Mesenchymal stem cell (in vitro differentiated cells and primary cell): ENCODE measurements at regions not wholly inside any gene's neighbourhood (a gene's known extent, or its start where the extent isn't known, plus 50 kb on each side); places are given as distances from the start of the nearest gene placed in this dataset.

ENCODE experiments used
- DNase-seq: peaks from one replicate; pipeline ENCODE4 v3.0.0-alpha.2; 2013
- H2AFZ ChIP-seq: one replicate; pipeline ENCODE4 v1.6.1; 2013; ENCODE audit warnings: low read depth, mild to moderate bottlenecking, control low read depth, inconsistent platforms, low read length, moderate library complexity
- H2AK5ac ChIP-seq: 2 replicates; pipeline ENCODE4 v1.6.1; 2013; ENCODE audit warnings: low read length, moderate library complexity, mild to moderate bottlenecking, inconsistent platforms; ENCODE audit not compliant: severe bottlenecking
- H2BK120ac ChIP-seq: one replicate; pipeline ENCODE4 v1.6.1; 2013; ENCODE audit warnings: low read depth, mild to moderate bottlenecking, inconsistent platforms, low read length, moderate library complexity
- H2BK12ac ChIP-seq, 2 experiments: one replicate each; pipeline ENCODE4 v1.6.1; 2013; ENCODE audit warnings: inconsistent platforms in 2 of 2, low read length in 2 of 2, mild to moderate bottlenecking in 2 of 2, moderate library complexity in 2 of 2, control low read depth in 1 of 2
- H2BK15ac ChIP-seq: one replicate; pipeline ENCODE4 v1.6.1; 2013; ENCODE audit warnings: mild to moderate bottlenecking, low read depth, inconsistent platforms; ENCODE audit not compliant: poor library complexity, severe bottlenecking
- H2BK5ac ChIP-seq: 2 replicates; pipeline ENCODE4 v1.6.1; 2013; ENCODE audit warnings: low read depth, mild to moderate bottlenecking, low read length, control low read depth, inconsistent platforms; ENCODE audit not compliant: poor library complexity, severe bottlenecking
- H3K14ac ChIP-seq, 2 experiments: one replicate each; pipeline ENCODE4 v1.6.1; 2013; ENCODE audit warnings: inconsistent platforms in 2 of 2, low read length in 2 of 2, control low read depth in 1 of 2, mild to moderate bottlenecking in 1 of 2, moderate library complexity in 1 of 2
- H3K18ac ChIP-seq, 2 experiments: one replicate each; pipeline ENCODE4 v1.6.1; 2013; ENCODE audit warnings: inconsistent platforms in 2 of 2, low read length in 2 of 2, control low read depth in 1 of 2, low read depth in 1 of 2, mild to moderate bottlenecking in 1 of 2
- H3K23ac ChIP-seq, 2 experiments: one replicate each; pipeline ENCODE4 v1.6.1; 2013; ENCODE audit warnings: inconsistent platforms in 2 of 2, low read length in 2 of 2, mild to moderate bottlenecking in 2 of 2, moderate library complexity in 2 of 2, control low read depth in 1 of 2
- H3K27ac ChIP-seq: 2 replicates; pipeline ENCODE4 v1.5.1; 2013; ENCODE audit warnings: mild to moderate bottlenecking, moderate library complexity, low read length, control low read depth, inconsistent platforms; ENCODE audit not compliant: poor library complexity, severe bottlenecking
- H3K27me3 ChIP-seq, 2 experiments: 2 replicates each; pipeline versions ENCODE4 v1.6.1 to v1.7.0; 2013; ENCODE audit warnings: low read length in 2 of 2, mild to moderate bottlenecking in 2 of 2, moderate library complexity in 2 of 2, control low read depth in 1 of 2, inconsistent platforms in 1 of 2; ENCODE audit not compliant: control insufficient read depth in 1 of 2, insufficient read depth in 1 of 2
- H3K36me3 ChIP-seq, 2 experiments: 2 replicates each; pipeline versions ENCODE4 v1.6.1 to v1.7.0; 2013; ENCODE audit warnings: low read length in 2 of 2, control low read depth in 1 of 2, inconsistent platforms in 1 of 2, low read depth in 1 of 2, mild to moderate bottlenecking in 1 of 2; ENCODE audit not compliant: insufficient read depth in 2 of 2, control insufficient read depth in 1 of 2
- H3K4ac ChIP-seq, 2 experiments: one replicate each; pipeline ENCODE4 v1.6.1; 2013; ENCODE audit warnings: inconsistent platforms in 2 of 2, low read length in 2 of 2, mild to moderate bottlenecking in 2 of 2, moderate library complexity in 2 of 2, control low read depth in 1 of 2, low read depth in 1 of 2
- H3K4me1 ChIP-seq: 2 replicates; pipeline ENCODE4 v1.6.1; 2013; ENCODE audit warnings: low read depth, low read length, control low read depth; ENCODE audit not compliant: control insufficient read depth, insufficient read depth
- H3K4me2 ChIP-seq: 2 replicates; pipeline ENCODE4 v1.6.1; 2013; ENCODE audit warnings: low read length, mild to moderate bottlenecking, inconsistent platforms; ENCODE audit not compliant: poor library complexity, severe bottlenecking
- H3K4me3 ChIP-seq, 2 experiments: 2 replicates each; pipeline versions ENCODE4 v1.5.1 to v1.7.0; 2013; ENCODE audit warnings: low read length in 2 of 2, mild to moderate bottlenecking in 2 of 2, control low read depth in 1 of 2, low read depth in 1 of 2; ENCODE audit not compliant: insufficient read depth in 1 of 2
- H3K79me1 ChIP-seq: replicated peaks from 2 replicates; pipeline ENCODE4 v1.6.1; 2013; ENCODE audit warnings: mild to moderate bottlenecking, control low read depth, low read length, inconsistent platforms; ENCODE audit not compliant: poor library complexity, severe bottlenecking
- H3K9ac ChIP-seq: 2 replicates; pipeline ENCODE4 v1.7.0; 2013; ENCODE audit warnings: mild to moderate bottlenecking, low read length, moderate library complexity
- H3K9me3 ChIP-seq: 2 replicates; pipeline ENCODE4 v1.7.0; 2013; ENCODE audit warnings: mild to moderate bottlenecking, low read length; ENCODE audit not compliant: control insufficient read depth
- H4K8ac ChIP-seq: one replicate; pipeline ENCODE4 v1.6.1; 2013; ENCODE audit warnings: inconsistent platforms, mild to moderate bottlenecking, low read length, moderate library complexity
- H4K91ac ChIP-seq: one replicate; pipeline ENCODE4 v1.6.1; 2013; ENCODE audit warnings: mild to moderate bottlenecking, low read length, inconsistent platforms
- WGBS: methylation state at CpG from one replicate; pipeline ENCODE4 v1.1.7; 2013; ENCODE audit warnings: mixed read lengths; 5-methylcytosine and 5-hydroxymethylcytosine counted together

- Histone ChIP-seq H3K4ac (no peak overlapping the region), H2BK120ac (no peak overlapping the region), H3K23ac (no peak overlapping the region), H2BK5ac (no peak overlapping the region), H4K8ac (no peak overlapping the region), H3K4me2 (no peak overlapping the region), H3K18ac (no peak overlapping the region), H3K9ac (no peak overlapping the region), H3K4me3 (no peak overlapping the region), H3K79me1 (no peaks in the 10 kb centered on the region), H2BK12ac (peak overlapping the region in 1 of 2 experiments; percentile 20), H3K27me3 (no peaks in the 10 kb centered on the region), H4K91ac (no peak overlapping the region), H2AFZ (no peak overlapping the region), H3K36me3 (peaks cover 0 to 8% of the 10 kb centered on the region in 2 experiments), H3K27ac (no peak overlapping the region), H2AK5ac (no peak overlapping the region), H3K14ac (no peak overlapping the region), H2BK15ac (no peak overlapping the region), H3K9me3 (no peaks in the 10 kb centered on the region), H3K4me1 (peaks cover 7% of the 10 kb centered on the region)
- WGBS, result 99% methylated on average over 6 of the region's 7 CpGs
- no peak for DNase-seq
Measured at GRCh38 chr1:175890958-175891357, 147.6 kb upstream of the TNR start.

DNA sequence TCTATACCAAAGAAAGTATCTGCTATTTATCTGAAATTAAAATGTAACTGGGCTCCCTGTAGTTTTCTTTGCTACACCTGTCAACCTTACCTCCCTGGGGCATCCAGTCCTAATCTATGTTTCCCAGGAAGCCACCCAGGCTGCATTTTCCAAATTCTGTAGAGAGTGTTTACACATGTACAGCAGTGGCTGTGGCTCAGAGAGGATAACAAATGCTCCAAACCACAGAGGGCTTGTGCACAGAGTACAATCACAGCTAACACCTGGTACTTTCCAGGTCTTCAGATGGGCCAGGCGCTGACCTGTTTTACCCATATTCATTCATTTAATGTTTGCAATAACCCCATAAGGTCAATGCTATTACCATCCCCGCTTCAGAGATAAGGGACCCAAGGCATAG is 146.5 kb upstream of the TNR start:
- WGBS, result 96% methylated on average over 2 of the region's 2 CpGs
- Histone ChIP-seq H3K14ac (no peak overlapping the region), H4K91ac (no peak overlapping the region), H2AFZ (no peak overlapping the region), H3K4me3 (no peak overlapping the region), H3K27ac (no peak overlapping the region), H2BK15ac (no peak overlapping the region), H2BK12ac (no peak overlapping the region), H3K79me1 (no peaks in the 10 kb centered on the region), H3K4me2 (no peak overlapping the region), H3K18ac (no peak overlapping the region), H2AK5ac (no peak overlapping the region), H4K8ac (no peak overlapping the region), H3K27me3 (no peaks in the 10 kb centered on the region), H3K9me3 (no peaks in the 10 kb centered on the region), H3K36me3 (no peaks in the 10 kb centered on the region), H3K9ac (no peak overlapping the region), H2BK120ac (no peak overlapping the region), H3K23ac (no peak overlapping the region), H3K4me1 (peaks cover 7% of the 10 kb centered on the region), H3K4ac (no peak overlapping the region), H2BK5ac (no peak overlapping the region)
- DNase-seq, result no peak

- 94% methylated on average over 2 of the region's 2 CpGs for WGBS
- H2BK15ac ChIP-seq, result no peak overlapping the region
Measured at GRCh38 chr1:175888996-175889395, 145.6 kb upstream of the TNR start.

DNA sequence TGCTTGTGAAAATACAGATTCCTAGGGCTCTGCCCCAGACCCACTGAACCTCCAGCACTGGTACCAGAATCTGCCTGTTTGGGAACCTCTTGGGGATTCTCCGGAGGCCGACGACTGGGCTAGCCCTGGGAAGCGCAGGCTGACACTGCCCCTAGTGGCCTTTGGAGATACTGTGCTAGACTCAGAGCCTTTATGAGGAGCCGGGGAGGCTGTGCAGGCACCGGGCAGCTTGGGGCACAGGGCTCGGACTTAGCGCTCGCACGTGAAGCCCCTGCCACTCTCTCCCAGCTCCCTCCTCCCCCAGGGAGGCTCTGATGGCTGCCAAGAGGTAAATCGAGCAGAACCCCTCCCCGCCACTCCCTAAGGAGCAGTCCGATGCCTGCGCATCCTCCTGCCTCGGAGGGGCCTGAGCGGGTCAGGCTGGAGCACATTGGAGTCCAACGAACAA is 144.6 kb upstream of the TNR start:
- no peaks in the 10 kb centered on the region for H3K36me3 ChIP-seq
- no peaks in the 10 kb centered on the region for H3K79me1 ChIP-seq
- no peak overlapping the region for H2BK120ac ChIP-seq
- peak; percentile 69 for DNase-seq
- no peak overlapping the region for H3K9ac ChIP-seq
- H3K23ac ChIP-seq, result no peak overlapping the region
- H3K4me3 ChIP-seq, result peak overlapping the region in 1 of 2 experiments; percentile 49
- H3K4ac ChIP-seq, result no peak overlapping the region
- H3K27ac ChIP-seq, result no peak overlapping the region
- H4K91ac ChIP-seq, result peak overlapping the region; percentile 80
- no peak overlapping the region for H2AFZ ChIP-seq
- 24% methylated on average over 17 of the region's 17 CpGs for WGBS
- peak overlapping the region; percentile 45 for H2BK15ac ChIP-seq
- no peaks in the 10 kb centered on the region for H3K9me3 ChIP-seq
- peak overlapping the region; percentile 85 to 90 for H2BK12ac ChIP-seq
- H4K8ac ChIP-seq, result peak overlapping the region; percentile 96
- H3K27me3 ChIP-seq, result peaks cover 0 to 3% of the 10 kb centered on the region in 2 experiments
- no peak overlapping the region for H2BK5ac ChIP-seq
- peaks cover 7% of the 10 kb centered on the region for H3K4me1 ChIP-seq
- no peak overlapping the region for H2AK5ac ChIP-seq
- H3K4me2 ChIP-seq, result no peak overlapping the region
- no peak overlapping the region for H3K14ac ChIP-seq
- peak overlapping the region; percentile 46 to 79 for H3K18ac ChIP-seq

More at GRCh38 chr1:175888996-175889395, 145.6 kb upstream of the TNR start:
- no peak overlapping the region for H2AK5ac ChIP-seq
- H2BK5ac ChIP-seq, result no peak overlapping the region
- H3K4me2 ChIP-seq, result no peak overlapping the region
- no peak overlapping the region for H2AFZ ChIP-seq
- H3K14ac ChIP-seq, result no peak overlapping the region
- no peak for DNase-seq
- H3K4me1 ChIP-seq, result peaks cover 7% of the 10 kb centered on the region
- H3K4me3 ChIP-seq, result no peak overlapping the region
- no peak overlapping the region for H4K91ac ChIP-seq
- H2BK120ac ChIP-seq, result no peak overlapping the region
- no peak overlapping the region for H2BK12ac ChIP-seq
- H3K18ac ChIP-seq, result peak overlapping the region; percentile 4 to 28
- H3K27ac ChIP-seq, result no peak overlapping the region
- no peaks in the 10 kb centered on the region for H3K9me3 ChIP-seq
- H3K23ac ChIP-seq, result no peak overlapping the region
- no peak overlapping the region for H4K8ac ChIP-seq
- no peaks in the 10 kb centered on the region for H3K27me3 ChIP-seq
- H3K36me3 ChIP-seq, result no peaks in the 10 kb centered on the region
- no peak overlapping the region for H3K9ac ChIP-seq
- H3K79me1 ChIP-seq, result no peaks in the 10 kb centered on the region
- no peak overlapping the region for H3K4ac ChIP-seq
